Tibial artery (tissue), 4 donors: ENCODE measurements at regions not wholly inside any gene's neighbourhood (a gene's known extent, or its start where the extent isn't known, plus 50 kb on each side); places are given as distances from the start of the nearest gene placed in this dataset.
A peak's percentile ranks its signal among the peaks of the same experiment; 100 is the strongest.

Experiments
- DNase-seq, 2 donors: peaks; one replicate each; pipeline ENCODE4 v3.0.0-alpha.2; 2019
- H3K27ac ChIP-seq, 2 donors: fragments of 200-600 bp; sonication (generic) in 1 of 2; 1 replicate in 1 of 2; 2 replicates in 1 of 2; pipeline ENCODE4 v1.5.1; 2018 to 2019; ENCODE audit warnings: mild to moderate bottlenecking in 1 of 2
- H3K27me3 ChIP-seq, 2 donors: fragments of 200-600 bp; sonication (generic) in 1 of 2; one replicate each; pipeline versions ENCODE4 v1.5.1 to v1.6.0; 2016 to 2019
- H3K36me3 ChIP-seq, 3 donors: fragments of 200-600 bp; sonication (generic) in 2 of 3; one replicate each; pipeline ENCODE4 v1.5.1; 2016 to 2019; ENCODE audit warnings: mild to moderate bottlenecking in 2 of 3
- H3K4me1 ChIP-seq, 4 donors: fragments of 200-600 bp; sonication (generic) in 2 of 4; 1 replicate in 3 of 4; 2 replicates in 1 of 4; pipeline ENCODE4 v1.5.1; 2016 to 2019
- H3K4me3 ChIP-seq, 2 donors: fragments of 200-600 bp; sonication (generic) in 1 of 2; 1 replicate in 1 of 2; 2 replicates in 1 of 2; pipeline ENCODE4 v1.5.1; 2018 to 2019; ENCODE audit warnings: mild to moderate bottlenecking in 2 of 2
- H3K9me3 ChIP-seq, 3 donors: fragments of 200-600 bp; sonication (generic) in 1 of 3; one replicate each; pipeline ENCODE4 v1.5.1; 2016 to 2019
- intact Hi-C: fragments of 100-400 bp; cut with DNase I; formaldehyde crosslinking; loops from one replicate; pipeline ENCODE4 v1.15.0; 2023; ENCODE audit warnings: low total_unique reads
- TF ChIP-seq, protein P1 (sequence below), 2 experiments: fragments of 200-600 bp in 1 of 2; fragments of 450-650 bp in 1 of 2; IDR thresholded peaks; one replicate each; pipeline ENCODE4 v1.5.1; 2017 to 2019; ENCODE audit warnings: antibody characterized with exemption in 2 of 2, mild to moderate bottlenecking in 1 of 2, moderate library complexity in 1 of 2

- Histone ChIP-seq H3K27me3 (no peaks in the 10 kb centered on the region), H3K4me1 (peaks cover 0 to 25% (median 2%) of the 10 kb centered on the region in 4 donors), H3K9me3 (no peaks in the 10 kb centered on the region), H3K27ac (no peak overlapping the region), H3K36me3 (no peaks in the 10 kb centered on the region), H3K4me3 (no peak overlapping the region)
- intact Hi-C loops: no loop called here
- no peak for DNase-seq
- TF ChIP-seq, protein P1, sequence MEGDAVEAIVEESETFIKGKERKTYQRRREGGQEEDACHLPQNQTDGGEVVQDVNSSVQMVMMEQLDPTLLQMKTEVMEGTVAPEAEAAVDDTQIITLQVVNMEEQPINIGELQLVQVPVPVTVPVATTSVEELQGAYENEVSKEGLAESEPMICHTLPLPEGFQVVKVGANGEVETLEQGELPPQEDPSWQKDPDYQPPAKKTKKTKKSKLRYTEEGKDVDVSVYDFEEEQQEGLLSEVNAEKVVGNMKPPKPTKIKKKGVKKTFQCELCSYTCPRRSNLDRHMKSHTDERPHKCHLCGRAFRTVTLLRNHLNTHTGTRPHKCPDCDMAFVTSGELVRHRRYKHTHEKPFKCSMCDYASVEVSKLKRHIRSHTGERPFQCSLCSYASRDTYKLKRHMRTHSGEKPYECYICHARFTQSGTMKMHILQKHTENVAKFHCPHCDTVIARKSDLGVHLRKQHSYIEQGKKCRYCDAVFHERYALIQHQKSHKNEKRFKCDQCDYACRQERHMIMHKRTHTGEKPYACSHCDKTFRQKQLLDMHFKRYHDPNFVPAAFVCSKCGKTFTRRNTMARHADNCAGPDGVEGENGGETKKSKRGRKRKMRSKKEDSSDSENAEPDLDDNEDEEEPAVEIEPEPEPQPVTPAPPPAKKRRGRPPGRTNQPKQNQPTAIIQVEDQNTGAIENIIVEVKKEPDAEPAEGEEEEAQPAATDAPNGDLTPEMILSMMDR (IDR thresholded peaks at IDR 0.05): no peak
Measured at GRCh38 chr3:25265284-25265683, 162.8 kb upstream of the RARB start.

- no peaks in the 10 kb centered on the region for H3K9me3 ChIP-seq
- H3K27me3 ChIP-seq: no peaks in the 10 kb centered on the region
Measured at GRCh38 chr3:25266677-25267076, 161.4 kb upstream of the RARB start.

GRCh38 chr3:25272090-25272489, 156.0 kb upstream of the RARB start:
- intact Hi-C loops: no loop called here
- Histone ChIP-seq H3K4me3 (no peak overlapping the region), H3K27me3 (no peaks in the 10 kb centered on the region), H3K9me3 (no peaks in the 10 kb centered on the region), H3K36me3 (no peaks in the 10 kb centered on the region), H3K27ac (no peak overlapping the region), H3K4me1 (peaks cover 0 to 8% (median under 1%) of the 10 kb centered on the region in 4 donors)
- DNase-seq: no peak
- TF ChIP-seq, protein P1 (IDR thresholded peaks at IDR 0.05): no peak

More at GRCh38 chr3:25266677-25267076, 161.4 kb upstream of the RARB start:
- Histone ChIP-seq H3K4me3 (no peak overlapping the region), H3K27ac (peak overlapping the region; percentile 12 to 65), H3K36me3 (no peaks in the 10 kb centered on the region), H3K4me1 (peaks cover 0 to 16% (median 2%) of the 10 kb centered on the region in 4 donors)
- intact Hi-C loops: no loop called here
- TF ChIP-seq, protein P1 (IDR thresholded peaks at IDR 0.05): no peak
- DNase-seq: no peak

DNA sequence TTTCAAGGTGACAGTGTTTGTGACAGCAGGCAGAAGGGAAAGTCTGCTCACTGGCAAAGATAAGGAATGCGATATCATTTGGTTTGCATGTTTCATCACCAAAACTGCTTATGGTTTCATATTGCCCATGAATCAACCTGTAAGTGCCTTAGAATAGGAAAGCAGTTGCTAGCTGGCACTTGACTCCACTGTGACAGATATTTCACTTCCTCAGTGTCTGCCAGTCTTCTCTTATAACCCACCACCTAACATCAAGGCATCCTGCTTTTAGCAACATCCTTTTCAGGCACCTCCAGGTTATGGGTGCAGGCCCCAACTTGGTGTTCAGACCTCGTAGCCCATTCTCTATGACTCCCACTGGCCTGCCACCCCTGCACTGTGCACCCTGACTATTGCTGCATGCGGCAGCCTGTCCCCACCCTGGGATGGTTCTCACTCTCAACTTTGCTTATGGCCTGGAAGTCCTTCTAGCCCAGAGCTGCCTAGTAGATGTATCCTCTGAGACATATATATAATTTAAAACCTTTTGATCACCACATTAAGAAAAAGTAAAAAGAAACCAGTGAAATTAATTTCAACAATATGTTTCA, 154.4 kb upstream of the RARB start:
- TF ChIP-seq, protein P1 (IDR thresholded peaks at IDR 0.05): no peak
- H3K4me3 ChIP-seq: no peak overlapping the region
- H3K4me1 ChIP-seq: no peaks in the 10 kb centered on the region
- no peaks in the 10 kb centered on the region for H3K36me3 ChIP-seq
- intact Hi-C loops: no loop called here
- H3K27ac ChIP-seq: no peak overlapping the region
- no peak for DNase-seq
- no peaks in the 10 kb centered on the region for H3K9me3 ChIP-seq
- H3K27me3 ChIP-seq: no peaks in the 10 kb centered on the region

GRCh38 chr3:25277503-25277902, 150.6 kb upstream of the RARB start:
- no peak for DNase-seq
- Histone ChIP-seq H3K27ac (no peak overlapping the region), H3K4me3 (no peak overlapping the region), H3K27me3 (no peaks in the 10 kb centered on the region), H3K4me1 (no peaks in the 10 kb centered on the region), H3K9me3 (no peaks in the 10 kb centered on the region), H3K36me3 (no peaks in the 10 kb centered on the region)
- intact Hi-C loops: no loop called here
- TF ChIP-seq, protein P1 (IDR thresholded peaks at IDR 0.05): no peak
